K562 (cell line): ENCODE measurements at regions not wholly inside any gene's neighbourhood (a gene's known extent, or its start where the extent isn't known, plus 50 kb on each side); places are given as distances from the start of the nearest gene placed in this dataset.

ENCODE experiments used
- ATAC-seq: fragments of 200-7000 bp; cut with Tn5 transposase; 3 replicates; pipeline ENCODE4 v1.9.1; 2020; ENCODE audit warnings: moderate library complexity
- BruUV-seq: library from RNA; stranded (reverse); fragments of 400-500 nt; replicated peaks from 2 replicates; lab custom pipeline; 2021; lab: Mats Ljungman, UMichigan
- CTCF ChIA-PET: fragments of 300-600 bp; formaldehyde crosslinking; extraction: SDS; loops from one replicate; lab custom pipeline; 2021; ENCODE audit warnings: low intra/inter-chr PET ratio; lab: Yijun Ruan, JAX
- POLR2A ChIA-PET: fragments of 300-600, 350-650 bp; sonication (Branson Sonifier 250); formaldehyde crosslinking; extraction: SDS; loops from one replicate; lab custom pipeline; 2021; ENCODE audit warnings: antibody characterized with exemption, inconsistent platforms; lab: Yijun Ruan, JAX
- DNase-seq, 4 experiments: peaks; one replicate each; pipeline versions ENCODE4 v3.0.0 to v3.0.0-alpha.2; 2011 to 2018; ENCODE audit warnings: low spot score in 3 of 4, mixed read lengths in 3 of 4; ENCODE audit errors: extremely low read depth in 1 of 4
- FAIRE-seq: peaks from 2 replicates; lab custom pipeline; 2011; peaks lifted over from hg19 to GRCh38; lab: Jason Lieb, UNC
- H2AFZ ChIP-seq: 2 replicates; pipeline ENCODE4 v1.6.0; 2011; ENCODE audit warnings: low read depth, low read length, control low read depth, inconsistent platforms
- H3K27ac ChIP-seq: fragments of 200-600 bp; 3 replicates; pipeline ENCODE4 v1.8.0; 2011; ENCODE audit warnings: low read depth, mild to moderate bottlenecking, control low read depth, inconsistent platforms, low read length, moderate library complexity, mixed read lengths; ENCODE audit errors: extremely low read depth
- H3K27me3 ChIP-seq, 2 experiments: fragments of 300-600 bp in 1 of 2; 2 replicates in 1 of 2; 3 replicates in 1 of 2; pipeline versions ENCODE4 v1.6.0 to v1.8.0; 2011; ENCODE audit warnings: inconsistent platforms in 2 of 2, low read length in 2 of 2, mild to moderate bottlenecking in 1 of 2, mixed read lengths in 1 of 2, moderate library complexity in 1 of 2; ENCODE audit not compliant: control insufficient read depth in 2 of 2, insufficient read depth in 2 of 2
- H3K36me3 ChIP-seq: fragments of 300-600 bp; 3 replicates; pipeline ENCODE4 v1.8.0; 2011; ENCODE audit warnings: mild to moderate bottlenecking, low read length, inconsistent platforms; ENCODE audit not compliant: control insufficient read depth, insufficient read depth
- H3K4me1 ChIP-seq, 2 experiments: fragments of 200-600 bp in 1 of 2; replicated peaks in 1 of 2; 2 replicates in 1 of 2; 3 replicates in 1 of 2; pipeline versions ENCODE4 v1.5.1 to v1.8.0; 2011; ENCODE audit warnings: inconsistent platforms in 2 of 2, low read length in 2 of 2, mild to moderate bottlenecking in 1 of 2, mixed read lengths in 1 of 2, moderate library complexity in 1 of 2; ENCODE audit not compliant: control insufficient read depth in 2 of 2, insufficient read depth in 2 of 2
- H3K4me2 ChIP-seq: 2 replicates; pipeline ENCODE4 v1.6.1; 2011; ENCODE audit warnings: low read length, control low read depth, inconsistent platforms, mixed read lengths; ENCODE audit not compliant: insufficient read depth
- H3K4me3 ChIP-seq: fragments of 200-600 bp; sonication (generic), shearing (Covaris generic); 2 replicates; pipeline ENCODE4 v1.5.1; 2016; ENCODE audit warnings: control low read depth, inconsistent platforms
- H3K79me2 ChIP-seq: fragments of 200-600 bp; 3 replicates; pipeline ENCODE4 v1.8.0; 2011; ENCODE audit warnings: low read length, inconsistent platforms; ENCODE audit not compliant: control insufficient read depth, insufficient read depth
- H3K9ac ChIP-seq, 2 experiments: 2 replicates each; pipeline versions ENCODE4 v1.6.0 to v1.6.1; 2011; ENCODE audit warnings: low read depth in 2 of 2, low read length in 2 of 2, control low read depth in 1 of 2, inconsistent platforms in 1 of 2, mild to moderate bottlenecking in 1 of 2, mixed read lengths in 1 of 2; ENCODE audit not compliant: insufficient read depth in 1 of 2
- H3K9me1 ChIP-seq: one replicate; pipeline ENCODE4 v1.6.0; 2011; ENCODE audit warnings: inconsistent platforms, mild to moderate bottlenecking, low read length, moderate library complexity; ENCODE audit not compliant: control insufficient read depth, insufficient read depth
- H3K9me3 ChIP-seq: replicated peaks from 2 replicates; pipeline ENCODE4 v1.5.1; 2011; ENCODE audit warnings: low read depth, low read length, inconsistent platforms; ENCODE audit not compliant: control insufficient read depth, insufficient read depth
- H4K20me1 ChIP-seq: replicated peaks from 2 replicates; pipeline ENCODE4 v1.6.1; 2011; ENCODE audit warnings: low read length, inconsistent platforms, mixed read lengths; ENCODE audit not compliant: control insufficient read depth, insufficient read depth
- CBFA2T3 ChIP-seq: fragments of 450-650 bp; IDR thresholded peaks from 2 replicates; pipeline ENCODE4 v1.6.1; 2017
- CEBPG ChIP-seq, 3 experiments: fragments of 200-800 bp in 1 of 3; sonication (Bioruptor generic) in 1 of 3; sonication (generic) in 1 of 3; formaldehyde crosslinking in 1 of 3; IDR thresholded peaks in 2 of 3; conservative IDR thresholded peaks in 1 of 3; 2 replicates each; pipeline versions ENCODE4 v1.6.1 to v1.8.0; 2016 to 2022; ENCODE audit warnings: missing compliant biosample characterization in 2 of 3, missing genetic modification characterization in 2 of 3, mild to moderate bottlenecking in 1 of 3, missing genetic modification reagents in 1 of 3
- CTCF ChIP-seq, 3 experiments: IDR thresholded peaks in 2 of 3; conservative IDR thresholded peaks in 1 of 3; 2 replicates each; pipeline ENCODE4 v1.5.1; 2011 to 2012; ENCODE audit warnings: low read length in 3 of 3, mild to moderate bottlenecking in 3 of 3, control low read depth in 2 of 3, improper control_type of control experiment in 1 of 3, inconsistent platforms in 1 of 3, low read depth in 1 of 3, mixed read lengths in 1 of 3, moderate library complexity in 1 of 3; ENCODE audit not compliant: insufficient read depth in 2 of 3
- ELF4 ChIP-seq: fragments of 450-650 bp; formaldehyde crosslinking; IDR thresholded peaks from 2 replicates; pipeline ENCODE4 v1.4.0; 2022; ENCODE audit warnings: missing genetic modification characterization
- GTF2A2 ChIP-seq: IDR thresholded peaks from 2 replicates; pipeline ENCODE4 v1.6.1; 2016; ENCODE audit warnings: mild to moderate bottlenecking, missing genetic modification characterization, missing compliant biosample characterization
- NONO ChIP-seq, 2 experiments: fragments of 200-400 bp in 1 of 2; fragments of 450-650 bp in 1 of 2; formaldehyde crosslinking in 1 of 2; IDR thresholded peaks; 2 replicates each; pipeline ENCODE4 v1.6.1; 2017; ENCODE audit warnings: low read depth in 2 of 2, mild to moderate bottlenecking in 2 of 2, moderate library complexity in 2 of 2, low read length in 1 of 2
- NR1H2 ChIP-seq: sonication (generic); formaldehyde crosslinking; IDR thresholded peaks from 2 replicates; pipeline ENCODE4 v1.4.0; 2020; ENCODE audit warnings: mild to moderate bottlenecking, missing genetic modification reagents
- PCBP1 ChIP-seq: fragments of 200-400 bp; formaldehyde crosslinking; IDR thresholded peaks from 2 replicates; pipeline ENCODE4 v1.6.1; 2018; ENCODE audit warnings: mild to moderate bottlenecking, low read depth, low read length; ENCODE audit not compliant: poor library complexity, severe bottlenecking
- RUNX1 ChIP-seq: sonication (generic); IDR thresholded peaks from 2 replicates; pipeline ENCODE4 v1.6.1; 2016; ENCODE audit warnings: antibody characterized with exemption, low read depth
- SFPQ ChIP-seq: fragments of 200-400 bp; formaldehyde crosslinking; IDR thresholded peaks from 2 replicates; pipeline ENCODE4 v1.6.1; 2017; ENCODE audit warnings: mild to moderate bottlenecking, low read depth, low read length, moderate library complexity
- SIRT6 ChIP-seq: IDR thresholded peaks from one replicate; pipeline ENCODE4 v1.6.1; 2012; ENCODE audit warnings: low read depth, mild to moderate bottlenecking, control low read depth, inconsistent platforms, low read length, moderate library complexity
- TRIM24 ChIP-seq, 2 experiments: fragments of 450-650 bp; IDR thresholded peaks; 2 replicates each; pipeline ENCODE4 v1.6.1; 2016
- ZBTB9 ChIP-seq: fragments of 450-650 bp; formaldehyde crosslinking; IDR thresholded peaks from 2 replicates; pipeline ENCODE4 v1.4.0; 2020; ENCODE audit warnings: mild to moderate bottlenecking, moderate library complexity
- ZNF140 ChIP-seq: fragments of 250-450 bp; sonication (Bioruptor Pico); IDR thresholded peaks from 2 replicates; pipeline ENCODE4 v1.8.0; 2021; ENCODE audit warnings: moderate library complexity, mild to moderate bottlenecking, inconsistent platforms
- ZNF431 ChIP-seq: sonication (generic); formaldehyde crosslinking; IDR thresholded peaks from 2 replicates; pipeline ENCODE4 v1.8.0; 2022; ENCODE audit warnings: mild to moderate bottlenecking, missing genetic modification reagents
- ZZZ3 ChIP-seq: fragments of 450-650 bp; IDR thresholded peaks from 2 replicates; pipeline ENCODE4 v1.6.1; 2016; ENCODE audit warnings: antibody characterized with exemption, mild to moderate bottlenecking, moderate library complexity
- WGBS: fragments of 100-300 bp; shearing (Covaris generic); methylation state at CpG from one replicate; pipeline ENCODE4 v1.1.6; 2016; ENCODE audit warnings: low coverage, mixed read lengths; ENCODE audit not compliant: insufficient coverage; ENCODE audit errors: missing lambda C conversion rate; 5-methylcytosine and 5-hydroxymethylcytosine counted together
- in situ Hi-C: fragments of 300-500 bp; cut with MboI; formaldehyde crosslinking; loops from 4 replicates; pipeline ENCODE4 v1.15.0; 2018; ENCODE audit warnings: inconsistent platforms, mixed read lengths
- intact Hi-C: fragments of 100-400 bp; cut with micrococcal nuclease; formaldehyde crosslinking; loops from 2 replicates; pipeline ENCODE4 v1.14.2; 2022

- TF ChIP-seq CTCF (IDR thresholded peaks at IDR 0.05 in 2 of 3, conservative IDR thresholded peaks at IDR 0.05 in 1 of 3; ENCODE audit: insufficient read depth in 2 of 3, low read depth in 1 of 3, low read length in 3 of 3), result no peak
- TF ChIP-seq SFPQ, result no peak
- TF ChIP-seq ZZZ3, result no peak
- no peak for TF ChIP-seq NONO (IDR thresholded peaks at IDR 0.05; ENCODE audit: low read depth in 2 of 2, low read length in 1 of 2)
- no peak for TF ChIP-seq ZNF140 (CRISPR knock-in tag)
These were observed 672.1 kb downstream of the MAFB start (continued) for GRCh38 chr20:40016890-40017289.

- DNase-seq, result no peak
- no peak overlapping the region for H3K4me3 ChIP-seq
- ATAC-seq, result no peak
- H3K27me3 ChIP-seq, result no peaks in the 10 kb centered on the region
- no peaks in the 10 kb centered on the region for H4K20me1 ChIP-seq
- no peak overlapping the region for H3K9ac ChIP-seq
- 0% methylated on average over 1 of the region's 1 CpG for WGBS
- H2AFZ ChIP-seq, result no peak overlapping the region
- ChIA-PET POLR2A (no interaction called here), CTCF (no interaction called here)
- H3K9me1 ChIP-seq, result no peaks in the 10 kb centered on the region
- no peaks in the 10 kb centered on the region for H3K9me3 ChIP-seq
- no peak overlapping the region for H3K27ac ChIP-seq
- H3K4me2 ChIP-seq, result no peak overlapping the region
- H3K79me2 ChIP-seq, result no peaks in the 10 kb centered on the region
- no peak for FAIRE-seq
- no TSS peak for BruUV-seq
- intact Hi-C loops (no loop called here), in situ Hi-C loops (no loop called here)
- H3K36me3 ChIP-seq, result no peaks in the 10 kb centered on the region
- no peaks in the 10 kb centered on the region for H3K4me1 ChIP-seq
- no peak for TF ChIP-seq ZBTB9 (CRISPR knock-in tag)
- no peak for TF ChIP-seq RUNX1
- TF ChIP-seq TRIM24 (IDR thresholded peaks at IDR 0.05), result no peak
- no peak for TF ChIP-seq PCBP1
- no peak for TF ChIP-seq CEBPG (CRISPR knock-in tag; IDR thresholded peaks at IDR 0.05)
- TF ChIP-seq CEBPG (tag; conservative IDR thresholded peaks at IDR 0.05 in 1 of 2, IDR thresholded peaks at IDR 0.05 in 1 of 2), result no peak
- TF ChIP-seq CBFA2T3, result no peak
- TF ChIP-seq GTF2A2 (tag), result no peak
- no peak for TF ChIP-seq NR1H2 (CRISPR knock-in tag)
- no peak for TF ChIP-seq ZNF431 (CRISPR knock-in tag)
- TF ChIP-seq ELF4 (CRISPR knock-in tag), result no peak
- TF ChIP-seq SIRT6, result no peak
These were observed 672.6 kb downstream of the MAFB start for GRCh38 chr20:40016392-40016791.
